Osteocyte (in vitro differentiated cells): ENCODE measurements at regions not wholly inside any gene's neighbourhood (a gene's known extent, or its start where the extent isn't known, plus 50 kb on each side); places are given as distances from the start of the nearest gene placed in this dataset.

Experiments
- DNase-seq: peaks from one replicate; pipeline ENCODE4 v3.0.0; 2021; ENCODE audit warnings: mixed read lengths; ENCODE audit not compliant: unreplicated experiment; ENCODE audit errors: extremely low spot score
- H3K27ac Mint-ChIP-seq: one replicate; pipeline ENCODE4 v1.8.0; 2021; ENCODE audit warnings: mild to moderate bottlenecking, mixed read lengths; ENCODE audit not compliant: unreplicated experiment
- H3K27me3 Mint-ChIP-seq: one replicate; pipeline ENCODE4 v1.8.0; 2021; ENCODE audit warnings: mixed read lengths; ENCODE audit not compliant: unreplicated experiment
- H3K36me3 Mint-ChIP-seq: one replicate; pipeline ENCODE4 v1.8.0; 2021; ENCODE audit warnings: mixed read lengths; ENCODE audit not compliant: unreplicated experiment
- H3K4me1 Mint-ChIP-seq: one replicate; pipeline ENCODE4 v1.8.0; 2021; ENCODE audit warnings: mixed read lengths; ENCODE audit not compliant: unreplicated experiment
- H3K4me3 Mint-ChIP-seq: one replicate; pipeline ENCODE4 v1.8.0; 2021; ENCODE audit warnings: mild to moderate bottlenecking, moderate library complexity, mixed read lengths; ENCODE audit not compliant: unreplicated experiment
- H3K9me3 Mint-ChIP-seq: one replicate; pipeline ENCODE4 v1.8.0; 2021; ENCODE audit warnings: mixed read lengths; ENCODE audit not compliant: unreplicated experiment
- CTCF ChIP-seq: fragments of 200-600 bp; sonication (generic); IDR thresholded peaks from 2 replicates; pipeline ENCODE4 v1.5.0; 2021; ENCODE audit warnings: antibody characterized with exemption, mild to moderate bottlenecking, moderate library complexity

- no peak for DNase-seq
- peak; percentile 14 for TF ChIP-seq CTCF
- Mint-ChIP-seq H3K27ac (peak overlapping the region; percentile 39), H3K9me3 (peaks cover 8% of the 10 kb centered on the region), H3K4me3 (no peak overlapping the region), H3K36me3 (no peaks in the 10 kb centered on the region), H3K27me3 (peaks cover 1% of the 10 kb centered on the region), H3K4me1 (peaks cover 6% of the 10 kb centered on the region)
These were observed 552.4 kb upstream of the DAB2 start for GRCh38 chr5:39977066-39977655.

- peaks cover 2% of the 10 kb centered on the region for H3K36me3 Mint-ChIP-seq
- H3K4me3 Mint-ChIP-seq: no peak overlapping the region
- TF ChIP-seq CTCF: no peak
- H3K9me3 Mint-ChIP-seq: peaks cover 8% of the 10 kb centered on the region
- no peak overlapping the region for H3K27ac Mint-ChIP-seq
- H3K4me1 Mint-ChIP-seq: no peaks in the 10 kb centered on the region
- H3K27me3 Mint-ChIP-seq: peaks cover 27% of the 10 kb centered on the region
- no peak for DNase-seq
These were observed 545.5 kb upstream of the DAB2 start for GRCh38 chr5:39970117-39970798.

- no peak for TF ChIP-seq CTCF
- H3K4me1 Mint-ChIP-seq: no peaks in the 10 kb centered on the region
- peaks cover 40% of the 10 kb centered on the region for H3K27me3 Mint-ChIP-seq
- H3K4me3 Mint-ChIP-seq: no peak overlapping the region
- no peak overlapping the region for H3K27ac Mint-ChIP-seq
- H3K9me3 Mint-ChIP-seq: peaks cover 3% of the 10 kb centered on the region
- H3K36me3 Mint-ChIP-seq: peaks cover 2% of the 10 kb centered on the region
- DNase-seq: no peak
These were observed 543.6 kb upstream of the DAB2 start for GRCh38 chr5:39968381-39968780.

GRCh38 chr5:39955156-39955555, 530.4 kb upstream of the DAB2 start:
- Mint-ChIP-seq H3K4me1 (no peaks in the 10 kb centered on the region), H3K27ac (no peak overlapping the region), H3K9me3 (peaks cover 25% of the 10 kb centered on the region), H3K27me3 (peaks cover 8% of the 10 kb centered on the region), H3K36me3 (peaks cover 8% of the 10 kb centered on the region), H3K4me3 (no peak overlapping the region)
- DNase-seq: no peak
- TF ChIP-seq CTCF: no peak

- DNase-seq: no peak
These were observed 526.3 kb upstream of the DAB2 start for GRCh38 chr5:39951070-39951469.

More at GRCh38 chr5:39951070-39951469, 526.3 kb upstream of the DAB2 start:
- Mint-ChIP-seq H3K4me3 (no peak overlapping the region), H3K36me3 (peaks cover 8% of the 10 kb centered on the region), H3K9me3 (peaks cover 25% of the 10 kb centered on the region), H3K4me1 (no peaks in the 10 kb centered on the region), H3K27me3 (peaks cover 2% of the 10 kb centered on the region), H3K27ac (no peak overlapping the region)
- no peak for TF ChIP-seq CTCF
